Mucosa of descending colon (tissue), 3 donors: ENCODE measurements at regions not wholly inside any gene's neighbourhood (a gene's known extent, or its start where the extent isn't known, plus 50 kb on each side); places are given as distances from the start of the nearest gene placed in this dataset.

Source experiments
- ATAC-seq: fragments of 200-7000 bp; cut with Tn5 transposase; one replicate; pipeline ENCODE4 v1.9.1; 2020; ENCODE audit warnings: mild to moderate bottlenecking, moderate library complexity
- DNase-seq, 3 donors: peaks; one replicate each; pipeline ENCODE4 v3.0.0-alpha.2; 2020
- H3K36me3 ChIP-seq: fragments of 200-600 bp; one replicate; pipeline ENCODE4 v1.8.0; 2021; ENCODE audit warnings: low read depth, mild to moderate bottlenecking
- H3K4me1 ChIP-seq: fragments of 200-600 bp; one replicate; pipeline ENCODE4 v1.8.0; 2021; ENCODE audit warnings: low read depth, mild to moderate bottlenecking
- H3K4me3 ChIP-seq: fragments of 200-600 bp; one replicate; pipeline ENCODE4 v1.8.0; 2021; ENCODE audit warnings: mild to moderate bottlenecking
- H3K9me3 ChIP-seq: fragments of 200-600 bp; one replicate; pipeline ENCODE4 v1.8.0; 2021; ENCODE audit warnings: mild to moderate bottlenecking
- intact Hi-C, 2 donors: fragments of 100-400 bp; cut with DNase I in 1 of 2; cut with micrococcal nuclease in 1 of 2; formaldehyde crosslinking; loops; one replicate each; pipeline versions ENCODE4 v1.11.0 to v1.11.1; 2022; cut with DNase I, micrococcal nuclease
- TF ChIP-seq, protein P1 (sequence below): fragments of 200-600 bp; IDR thresholded peaks from one replicate; pipeline ENCODE4 v1.8.0; 2022; ENCODE audit warnings: antibody characterized with exemption, mild to moderate bottlenecking
- donor health status: DM: no; HTN: no; CAD: no; lungs with moderate emphysema.
- donor health status: DM: no; HTN: no; CAD: no.
- donor health status: DM: no; HTN: yes; CAD: no.

DNA sequence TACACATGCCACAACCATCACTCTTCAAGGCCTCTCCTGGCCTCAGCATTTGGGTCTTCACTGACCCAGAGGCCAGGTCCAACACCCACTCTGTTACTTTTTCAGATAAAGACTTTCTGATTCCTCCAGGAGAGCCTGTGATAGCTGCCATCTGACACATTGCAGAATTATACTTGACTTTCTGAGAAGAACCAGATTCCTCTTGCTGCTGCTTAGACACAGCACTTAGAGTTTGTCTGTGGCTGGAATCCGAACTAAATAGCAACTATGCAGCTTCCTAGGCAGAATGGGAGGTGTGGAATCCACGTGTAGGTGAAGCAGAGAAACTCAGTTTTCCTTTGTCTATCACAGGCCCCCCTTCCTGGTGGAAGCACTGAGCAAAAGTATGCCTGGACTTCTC is 344.7 kb upstream of the SLC30A5 start:
- DNase-seq (no peak), ATAC-seq (no peak)
- no peaks in the 10 kb centered on the region for H3K36me3 ChIP-seq
- H3K9me3 ChIP-seq, result no peaks in the 10 kb centered on the region
- H3K4me3 ChIP-seq, result no peak overlapping the region
- TF ChIP-seq, protein P1, sequence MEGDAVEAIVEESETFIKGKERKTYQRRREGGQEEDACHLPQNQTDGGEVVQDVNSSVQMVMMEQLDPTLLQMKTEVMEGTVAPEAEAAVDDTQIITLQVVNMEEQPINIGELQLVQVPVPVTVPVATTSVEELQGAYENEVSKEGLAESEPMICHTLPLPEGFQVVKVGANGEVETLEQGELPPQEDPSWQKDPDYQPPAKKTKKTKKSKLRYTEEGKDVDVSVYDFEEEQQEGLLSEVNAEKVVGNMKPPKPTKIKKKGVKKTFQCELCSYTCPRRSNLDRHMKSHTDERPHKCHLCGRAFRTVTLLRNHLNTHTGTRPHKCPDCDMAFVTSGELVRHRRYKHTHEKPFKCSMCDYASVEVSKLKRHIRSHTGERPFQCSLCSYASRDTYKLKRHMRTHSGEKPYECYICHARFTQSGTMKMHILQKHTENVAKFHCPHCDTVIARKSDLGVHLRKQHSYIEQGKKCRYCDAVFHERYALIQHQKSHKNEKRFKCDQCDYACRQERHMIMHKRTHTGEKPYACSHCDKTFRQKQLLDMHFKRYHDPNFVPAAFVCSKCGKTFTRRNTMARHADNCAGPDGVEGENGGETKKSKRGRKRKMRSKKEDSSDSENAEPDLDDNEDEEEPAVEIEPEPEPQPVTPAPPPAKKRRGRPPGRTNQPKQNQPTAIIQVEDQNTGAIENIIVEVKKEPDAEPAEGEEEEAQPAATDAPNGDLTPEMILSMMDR, result no peak
- H3K4me1 ChIP-seq, result no peaks in the 10 kb centered on the region
- intact Hi-C loops, result no loop called here

DNA sequence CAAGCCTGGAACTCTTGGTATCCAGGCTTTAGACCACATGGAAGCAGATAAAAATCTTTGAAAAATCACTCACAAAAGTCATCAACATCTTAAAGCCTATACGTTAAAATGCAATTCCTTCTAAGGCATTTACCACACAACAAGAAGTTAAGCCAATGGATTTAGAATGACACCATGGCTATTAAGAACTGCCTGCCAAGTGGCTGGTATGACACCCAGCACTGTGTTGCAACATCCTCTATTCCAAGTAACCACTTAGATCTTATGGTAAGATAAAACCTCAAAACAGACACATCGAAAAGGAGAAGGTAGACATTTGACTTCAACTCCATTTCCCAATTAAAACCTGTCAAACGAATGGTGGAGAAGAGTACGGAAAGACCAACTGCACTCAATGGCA is 344.2 kb upstream of the SLC30A5 start:
- ATAC-seq, result no peak
- DNase-seq, result no peak
- Histone ChIP-seq H3K9me3 (no peaks in the 10 kb centered on the region), H3K4me1 (no peaks in the 10 kb centered on the region), H3K36me3 (no peaks in the 10 kb centered on the region), H3K4me3 (no peak overlapping the region)
- intact Hi-C loops, result no loop called here
- TF ChIP-seq, protein P1, result no peak

DNA sequence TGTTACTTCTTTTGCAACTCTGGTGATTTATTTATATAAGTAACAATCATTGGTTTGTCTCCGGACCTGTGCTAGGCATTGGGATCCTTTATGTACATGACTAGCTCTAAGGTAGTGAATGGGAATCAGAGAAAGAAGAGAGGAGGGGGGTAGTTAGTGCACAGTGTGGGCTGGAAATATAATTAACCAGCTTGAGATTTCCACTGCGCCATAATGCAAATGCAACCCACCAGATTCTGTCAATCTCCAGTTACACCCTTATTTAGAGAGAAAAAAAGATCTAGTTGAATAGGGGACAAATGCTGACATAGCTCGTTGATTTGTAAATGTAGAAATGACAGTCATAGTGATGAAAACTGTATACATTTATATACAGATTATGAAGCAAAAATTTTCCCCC is 342.2 kb upstream of the SLC30A5 start:
- Histone ChIP-seq H3K36me3 (no peaks in the 10 kb centered on the region), H3K4me3 (no peak overlapping the region), H3K9me3 (no peaks in the 10 kb centered on the region), H3K4me1 (no peaks in the 10 kb centered on the region)
- TF ChIP-seq, protein P1, result no peak
- intact Hi-C loops, result no loop called here
- ATAC-seq, result no peak
- DNase-seq, result no peak

DNA sequence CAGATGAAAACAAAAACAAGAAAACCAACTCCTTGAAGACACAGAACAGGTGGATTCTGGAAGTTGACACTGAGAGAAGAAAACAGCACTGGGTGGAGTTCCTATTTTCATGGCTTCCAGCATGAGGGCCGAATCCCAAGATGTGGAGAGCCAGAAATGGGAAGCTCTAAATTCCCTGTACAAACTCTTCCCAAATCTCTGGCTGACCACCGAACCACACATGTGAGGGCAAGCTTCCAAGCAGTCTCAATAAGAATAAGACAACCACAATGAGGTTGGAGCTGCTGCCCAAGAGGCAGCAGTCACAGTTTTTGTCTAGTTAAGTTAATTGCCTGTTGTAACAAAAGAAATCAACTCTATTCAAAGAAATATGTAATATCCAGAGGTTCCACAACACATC is 339.3 kb upstream of the SLC30A5 start:
- H3K4me3 ChIP-seq, result no peak overlapping the region
- TF ChIP-seq, protein P1, result no peak
- no peaks in the 10 kb centered on the region for H3K4me1 ChIP-seq
- DNase-seq, result no peak
- H3K36me3 ChIP-seq, result no peaks in the 10 kb centered on the region
- no peak for ATAC-seq
- H3K9me3 ChIP-seq, result no peaks in the 10 kb centered on the region
- intact Hi-C loops, result no loop called here

DNA sequence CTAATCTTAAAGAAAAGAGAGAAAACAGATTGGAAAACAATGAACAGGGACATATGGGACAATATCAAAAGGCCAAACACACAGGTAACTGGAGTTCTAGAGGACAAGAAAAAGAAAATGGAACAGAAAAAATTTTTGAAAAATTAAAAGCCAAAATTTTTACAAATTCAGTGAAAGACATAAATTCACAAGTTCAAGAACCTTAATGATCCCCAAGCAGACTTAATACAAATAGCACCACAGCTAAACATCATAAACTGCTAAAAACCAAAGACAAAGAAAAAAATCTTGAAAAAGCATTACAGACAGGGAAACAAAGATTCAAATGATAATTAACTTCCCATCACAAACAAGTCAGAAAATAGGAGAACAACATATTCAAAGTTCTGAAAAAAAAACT is 338.5 kb upstream of the SLC30A5 start:
- intact Hi-C loops, result no loop called here
- DNase-seq (no peak), ATAC-seq (no peak)
- TF ChIP-seq, protein P1, result no peak
- Histone ChIP-seq H3K4me1 (no peaks in the 10 kb centered on the region), H3K36me3 (no peaks in the 10 kb centered on the region), H3K4me3 (no peak overlapping the region), H3K9me3 (no peaks in the 10 kb centered on the region)

DNA sequence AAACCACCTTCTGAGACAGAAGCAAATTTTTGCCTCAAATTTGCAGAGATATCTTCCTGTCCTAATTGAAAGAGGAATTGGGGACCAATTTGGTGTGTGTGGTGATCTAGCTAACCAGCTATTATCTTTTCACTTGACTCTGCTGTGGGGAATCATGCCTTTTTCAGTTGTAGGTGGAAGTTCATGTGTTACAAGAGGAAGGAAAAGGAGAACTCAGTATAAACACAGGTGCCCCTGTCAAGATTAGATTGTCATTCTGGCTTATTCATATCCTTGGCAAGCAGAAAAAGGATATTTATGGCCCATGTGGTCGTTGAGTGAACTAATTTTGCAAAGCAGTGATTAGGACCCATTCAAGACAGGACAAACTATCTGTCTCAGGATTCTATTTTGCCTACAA is 336.8 kb upstream of the SLC30A5 start:
- no peak overlapping the region for H3K4me3 ChIP-seq
- H3K36me3 ChIP-seq, result no peaks in the 10 kb centered on the region
- no peak for DNase-seq
- H3K4me1 ChIP-seq, result no peaks in the 10 kb centered on the region
- intact Hi-C loops, result no loop called here
- TF ChIP-seq, protein P1, result no peak
- no peak for ATAC-seq
- no peaks in the 10 kb centered on the region for H3K9me3 ChIP-seq
